A673 (cell line): ENCODE measurements at regions not wholly inside any gene's neighbourhood (a gene's known extent, or its start where the extent isn't known, plus 50 kb on each side); places are given as distances from the start of the nearest gene placed in this dataset.

Experiments used
- BruUV-seq: library from RNA; stranded (reverse); fragments of 400-500 nt; replicated peaks from 2 replicates; lab custom pipeline; 2021; lab: Mats Ljungman, UMichigan
- CTCF ChIA-PET: fragments of 300-600 bp; sonication (Branson Sonifier 250); formaldehyde crosslinking; loops from one replicate; lab custom pipeline; 2022; ENCODE audit warnings: antibody characterized with exemption; lab: Charles Lee
- POLR2A ChIA-PET: fragments of 300-600 bp; sonication (Branson Sonifier 250); formaldehyde crosslinking; loops from one replicate; lab custom pipeline; 2022; ENCODE audit warnings: antibody characterized with exemption; ENCODE audit not compliant: low non-redundant PET; lab: Charles Lee
- DNase-seq: peaks from one replicate; pipeline ENCODE4 v3.0.0-alpha.2; 2015; ENCODE audit warnings: low spot score
- H3K27ac ChIP-seq: fragments of 200-600 bp; sonication (generic); 2 replicates; pipeline ENCODE4 v1.5.1; 2016; ENCODE audit warnings: mixed run types, low read depth, mild to moderate bottlenecking, mixed read lengths, antibody characterized with exemption, low read length; ENCODE audit not compliant: poor library complexity, severe bottlenecking
- H3K27me3 ChIP-seq: fragments of 200-600 bp; sonication (generic); replicated peaks from 2 replicates; pipeline ENCODE4 v1.6.1; 2017; ENCODE audit warnings: mixed run types, low read depth, mild to moderate bottlenecking, mixed read lengths, antibody characterized with exemption, low read length; ENCODE audit not compliant: insufficient read depth, poor library complexity
- H3K36me3 ChIP-seq: fragments of 200-600 bp; sonication (generic); 2 replicates; pipeline ENCODE4 v1.6.1; 2016; ENCODE audit warnings: mixed run types, mild to moderate bottlenecking, mixed read lengths, antibody characterized with exemption, low read length; ENCODE audit not compliant: insufficient read depth, poor library complexity, severe bottlenecking
- H3K4me1 ChIP-seq: fragments of 200-600 bp; sonication (generic); 2 replicates; pipeline ENCODE4 v1.6.1; 2017; ENCODE audit warnings: mixed run types, mild to moderate bottlenecking, mixed read lengths, antibody characterized with exemption, low read length; ENCODE audit not compliant: insufficient read depth, poor library complexity, severe bottlenecking
- H3K4me3 ChIP-seq: fragments of 200-600 bp; sonication (generic); 2 replicates; pipeline ENCODE4 v1.5.1; 2016; ENCODE audit warnings: low read depth, mixed run types, mild to moderate bottlenecking, mixed read lengths, low read length; ENCODE audit not compliant: poor library complexity, severe bottlenecking
- H3K9me3 ChIP-seq: fragments of 200-600 bp; sonication (generic); 2 replicates; pipeline ENCODE4 v1.6.1; 2016; ENCODE audit warnings: mixed run types, low read depth, mild to moderate bottlenecking, mixed read lengths, antibody characterized with exemption, low read length; ENCODE audit not compliant: poor library complexity, severe bottlenecking
- EZH2 ChIP-seq: fragments of 200-600 bp; sonication (generic); IDR thresholded peaks from 2 replicates; pipeline ENCODE4 v1.6.1; 2017; ENCODE audit warnings: borderline replicate concordance, low read depth, mild to moderate bottlenecking, mixed read lengths, antibody characterized with exemption, low read length; ENCODE audit not compliant: poor library complexity, severe bottlenecking
- intact Hi-C: fragments of 100-400 bp; cut with micrococcal nuclease; formaldehyde crosslinking; loops from one replicate; pipeline ENCODE4 v1.10.0; 2022; ENCODE audit not compliant: unreplicated experiment
- TF ChIP-seq, protein P1 (sequence below): fragments of 300-800, 200-600 bp; sonication (generic); conservative IDR thresholded peaks from 2 replicates; pipeline ENCODE4 v1.5.1; 2017; ENCODE audit warnings: low read depth, mild to moderate bottlenecking, antibody characterized with exemption, low read length, moderate library complexity, mixed read lengths

DNA sequence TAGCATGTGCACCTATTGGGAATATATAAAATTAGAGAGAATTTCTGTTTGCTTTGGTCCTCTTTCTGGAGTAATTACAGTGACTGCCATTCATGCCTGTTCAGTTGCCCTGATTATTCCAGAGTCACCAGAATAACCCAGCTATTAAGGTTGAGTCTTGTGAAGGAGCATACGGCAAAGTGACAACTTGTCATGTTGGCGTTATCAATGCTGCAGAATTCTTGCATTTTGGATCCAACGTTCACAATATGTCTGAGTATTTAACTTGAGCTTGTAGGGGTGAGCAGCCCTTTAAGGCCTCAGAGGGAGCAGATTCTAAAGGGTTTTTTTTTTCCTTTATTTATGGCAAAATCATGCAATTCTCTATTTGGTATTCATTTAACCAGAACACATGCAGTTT is 419.4 kb upstream of the MGMT start:
- Histone ChIP-seq H3K27ac (no peak overlapping the region), H3K9me3 (no peaks in the 10 kb centered on the region), H3K4me1 (peaks cover 18% of the 10 kb centered on the region), H3K4me3 (no peak overlapping the region), H3K27me3 (no peaks in the 10 kb centered on the region), H3K36me3 (no peaks in the 10 kb centered on the region)
- ChIA-PET CTCF (no interaction called here), POLR2A (no interaction called here)
- TF ChIP-seq, protein P1, sequence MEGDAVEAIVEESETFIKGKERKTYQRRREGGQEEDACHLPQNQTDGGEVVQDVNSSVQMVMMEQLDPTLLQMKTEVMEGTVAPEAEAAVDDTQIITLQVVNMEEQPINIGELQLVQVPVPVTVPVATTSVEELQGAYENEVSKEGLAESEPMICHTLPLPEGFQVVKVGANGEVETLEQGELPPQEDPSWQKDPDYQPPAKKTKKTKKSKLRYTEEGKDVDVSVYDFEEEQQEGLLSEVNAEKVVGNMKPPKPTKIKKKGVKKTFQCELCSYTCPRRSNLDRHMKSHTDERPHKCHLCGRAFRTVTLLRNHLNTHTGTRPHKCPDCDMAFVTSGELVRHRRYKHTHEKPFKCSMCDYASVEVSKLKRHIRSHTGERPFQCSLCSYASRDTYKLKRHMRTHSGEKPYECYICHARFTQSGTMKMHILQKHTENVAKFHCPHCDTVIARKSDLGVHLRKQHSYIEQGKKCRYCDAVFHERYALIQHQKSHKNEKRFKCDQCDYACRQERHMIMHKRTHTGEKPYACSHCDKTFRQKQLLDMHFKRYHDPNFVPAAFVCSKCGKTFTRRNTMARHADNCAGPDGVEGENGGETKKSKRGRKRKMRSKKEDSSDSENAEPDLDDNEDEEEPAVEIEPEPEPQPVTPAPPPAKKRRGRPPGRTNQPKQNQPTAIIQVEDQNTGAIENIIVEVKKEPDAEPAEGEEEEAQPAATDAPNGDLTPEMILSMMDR, result no peak
- no peak for TF ChIP-seq EZH2
- no peak for DNase-seq
- intact Hi-C loops, result no loop called here
- no TSS peak for BruUV-seq

DNA sequence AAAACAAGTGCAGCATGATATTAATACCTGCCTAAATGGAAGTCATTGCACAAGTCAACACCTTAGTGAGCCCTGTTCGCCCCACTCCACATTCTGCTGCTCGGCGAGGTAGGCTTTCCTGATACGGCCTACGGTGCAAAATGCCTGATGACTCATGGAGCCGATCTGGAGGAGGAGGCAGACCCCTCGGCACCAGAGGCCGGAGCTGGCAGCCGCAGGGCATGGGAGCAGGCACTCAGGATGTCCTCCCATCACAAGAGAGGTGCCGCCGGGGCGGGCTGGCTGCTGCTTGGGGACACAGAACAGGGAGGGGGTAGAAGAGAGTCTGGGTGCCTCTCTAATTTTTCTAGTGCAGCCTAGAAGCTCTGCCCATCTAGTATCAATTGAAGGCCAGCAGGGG is 418.5 kb upstream of the MGMT start:
- H3K27ac ChIP-seq, result no peak overlapping the region
- intact Hi-C loops, result no loop called here
- H3K27me3 ChIP-seq, result no peaks in the 10 kb centered on the region
- no peaks in the 10 kb centered on the region for H3K9me3 ChIP-seq
- CTCF ChIA-PET, result no interaction called here
- no peak overlapping the region for H3K4me3 ChIP-seq
- BruUV-seq, result no TSS peak
- POLR2A ChIA-PET, result no interaction called here
- no peak for DNase-seq
- TF ChIP-seq, protein P1, result no peak
- TF ChIP-seq EZH2, result no peak
- H3K4me1 ChIP-seq, result peaks cover 9% of the 10 kb centered on the region
- H3K36me3 ChIP-seq, result no peaks in the 10 kb centered on the region

DNA sequence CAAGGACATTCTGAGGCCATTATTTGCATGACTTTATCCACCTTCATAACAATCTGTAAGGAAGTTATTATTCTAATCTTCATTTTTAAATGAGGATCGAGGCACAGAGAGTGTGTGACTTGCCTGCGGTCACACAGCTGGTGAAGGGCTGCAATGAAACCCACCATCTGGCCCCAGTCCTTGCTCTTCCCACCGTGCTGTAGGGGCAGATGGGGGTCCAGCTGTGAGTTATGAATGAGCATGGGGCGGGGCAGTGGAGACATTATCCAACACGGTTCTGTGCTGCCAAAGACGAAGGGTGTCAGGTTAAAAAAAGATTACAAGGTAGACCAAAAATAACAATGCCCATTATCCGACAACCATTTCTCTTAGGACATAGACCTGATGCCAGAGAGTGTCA is 417.5 kb upstream of the MGMT start:
- TF ChIP-seq, protein P1, result no peak
- no peak for TF ChIP-seq EZH2
- no peaks in the 10 kb centered on the region for H3K4me1 ChIP-seq
- no peaks in the 10 kb centered on the region for H3K36me3 ChIP-seq
- ChIA-PET POLR2A (no interaction called here), CTCF (no interaction called here)
- DNase-seq, result no peak
- BruUV-seq, result no TSS peak
- intact Hi-C loops, result no loop called here
- H3K4me3 ChIP-seq, result no peak overlapping the region
- no peaks in the 10 kb centered on the region for H3K27me3 ChIP-seq
- H3K9me3 ChIP-seq, result no peaks in the 10 kb centered on the region
- no peak overlapping the region for H3K27ac ChIP-seq

DNA sequence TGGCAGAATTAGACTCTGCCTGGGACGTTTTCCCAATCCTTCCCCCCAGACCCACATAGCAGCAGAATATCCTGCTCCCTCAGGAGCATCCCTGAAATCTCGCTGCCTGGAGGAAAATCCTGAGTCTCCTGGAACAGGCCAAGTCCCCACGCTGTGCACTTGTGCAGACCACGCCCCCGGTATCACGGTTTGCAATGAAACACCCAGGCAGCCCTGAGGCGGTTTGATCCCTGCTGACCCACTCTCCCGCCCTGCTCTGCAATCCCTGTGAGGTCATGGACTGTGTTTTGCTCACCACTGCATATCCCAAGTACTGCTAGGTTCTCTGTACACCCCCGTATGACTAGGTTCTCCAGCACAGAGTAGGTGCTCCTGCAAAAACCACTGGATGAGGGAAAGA is 411.8 kb upstream of the MGMT start:
- no peaks in the 10 kb centered on the region for H3K36me3 ChIP-seq
- DNase-seq, result no peak
- no TSS peak for BruUV-seq
- POLR2A ChIA-PET, result no interaction called here
- H3K4me1 ChIP-seq, result no peaks in the 10 kb centered on the region
- H3K27ac ChIP-seq, result no peak overlapping the region
- CTCF ChIA-PET, result no interaction called here
- TF ChIP-seq, protein P1, result no peak
- TF ChIP-seq EZH2, result no peak
- no peaks in the 10 kb centered on the region for H3K9me3 ChIP-seq
- intact Hi-C loops, result no loop called here
- H3K27me3 ChIP-seq, result no peaks in the 10 kb centered on the region
- H3K4me3 ChIP-seq, result no peak overlapping the region
